Breast epithelium (tissue), 4 donors: ENCODE measurements at regions not wholly inside any gene's neighbourhood (a gene's known extent, or its start where the extent isn't known, plus 50 kb on each side); places are given as distances from the start of the nearest gene placed in this dataset.

Experiments
- DNase-seq, 2 donors: peaks; one replicate each; pipeline ENCODE4 v3.0.0-alpha.2; 2019; ENCODE audit warnings: low spot score in 2 of 2
- H3K27ac ChIP-seq, 2 donors: fragments of 200-600 bp; sonication (generic) in 1 of 2; one replicate each; pipeline ENCODE4 v1.5.1; 2016 to 2019; ENCODE audit warnings: mild to moderate bottlenecking in 1 of 2
- H3K27me3 ChIP-seq, 2 donors: fragments of 200-600 bp; sonication (generic) in 1 of 2; one replicate each; pipeline versions ENCODE4 v1.5.1 to v1.6.0; 2017 to 2019; ENCODE audit warnings: control low read depth in 1 of 2, mild to moderate bottlenecking in 1 of 2
- H3K36me3 ChIP-seq: fragments of 200-600 bp; one replicate; pipeline ENCODE4 v1.5.1; 2019
- H3K4me1 ChIP-seq, 2 donors: fragments of 200-600 bp; sonication (generic); one replicate each; pipeline ENCODE4 v1.5.1; 2016 to 2019; ENCODE audit warnings: control low read depth in 1 of 2
- H3K4me3 ChIP-seq, 3 donors: fragments of 200-600 bp; sonication (generic); 1 replicate in 2 of 3; 2 replicates in 1 of 3; pipeline ENCODE4 v1.5.1; 2016 to 2019; ENCODE audit warnings: mild to moderate bottlenecking in 3 of 3, moderate library complexity in 2 of 3
- H3K9me3 ChIP-seq, 2 donors: fragments of 200-600 bp; sonication (generic) in 1 of 2; one replicate each; pipeline ENCODE4 v1.5.1; 2016 to 2019; ENCODE audit warnings: control low read depth in 1 of 2
- POLR2A ChIP-seq: fragments of 450-650 bp; IDR thresholded peaks from one replicate; pipeline ENCODE4 v1.6.1; 2016; ENCODE audit warnings: antibody characterized with exemption, mild to moderate bottlenecking, moderate library complexity
- POLR2AphosphoS5 ChIP-seq, 3 donors: sonication (generic); formaldehyde crosslinking; IDR thresholded peaks; one replicate each; pipeline ENCODE4 v1.6.1; 2017; ENCODE audit warnings: antibody characterized with exemption in 3 of 3
- intact Hi-C: fragments of 100-400 bp; cut with DNase I; formaldehyde crosslinking; loops from one replicate; pipeline ENCODE4 v1.15.1; 2023; ENCODE audit warnings: low total_unique reads
- TF ChIP-seq, protein P1 (sequence below), 3 donors: fragments of 450-650 bp; IDR thresholded peaks; one replicate each; pipeline ENCODE4 v1.5.1; 2016 to 2017; ENCODE audit warnings: antibody characterized with exemption in 3 of 3, mild to moderate bottlenecking in 3 of 3, moderate library complexity in 3 of 3

DNA sequence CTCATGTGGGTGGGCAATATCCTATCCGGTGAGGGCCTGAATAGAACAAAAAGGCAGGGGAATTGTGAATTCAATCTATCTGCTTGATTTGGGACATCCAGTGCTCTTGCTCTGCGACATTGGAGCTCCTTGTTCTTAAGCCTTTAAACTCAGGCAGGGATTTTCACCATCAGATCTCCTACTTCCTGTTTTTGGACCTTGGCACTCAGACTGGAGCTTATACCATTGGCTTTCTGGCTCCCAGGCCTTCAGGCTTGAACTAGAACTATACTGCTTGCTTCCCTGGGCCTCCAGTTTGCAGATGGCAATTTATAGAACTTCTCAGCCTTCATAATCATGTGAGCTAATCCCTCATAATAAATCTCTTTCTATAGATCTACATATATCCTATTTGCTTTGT, 134.3 kb upstream of the CLINT1 start:
- no peak for DNase-seq
- no peaks in the 10 kb centered on the region for H3K27me3 ChIP-seq
- H3K9me3 ChIP-seq: no peaks in the 10 kb centered on the region
- no peak overlapping the region for H3K4me3 ChIP-seq
- no peaks in the 10 kb centered on the region for H3K4me1 ChIP-seq
- H3K27ac ChIP-seq: no peak overlapping the region
- intact Hi-C loops: no loop called here
- no peaks in the 10 kb centered on the region for H3K36me3 ChIP-seq
- TF ChIP-seq POLR2A: no peak
- no peak for TF ChIP-seq POLR2AphosphoS5 (IDR thresholded peaks at IDR 0.05)
- TF ChIP-seq, protein P1, sequence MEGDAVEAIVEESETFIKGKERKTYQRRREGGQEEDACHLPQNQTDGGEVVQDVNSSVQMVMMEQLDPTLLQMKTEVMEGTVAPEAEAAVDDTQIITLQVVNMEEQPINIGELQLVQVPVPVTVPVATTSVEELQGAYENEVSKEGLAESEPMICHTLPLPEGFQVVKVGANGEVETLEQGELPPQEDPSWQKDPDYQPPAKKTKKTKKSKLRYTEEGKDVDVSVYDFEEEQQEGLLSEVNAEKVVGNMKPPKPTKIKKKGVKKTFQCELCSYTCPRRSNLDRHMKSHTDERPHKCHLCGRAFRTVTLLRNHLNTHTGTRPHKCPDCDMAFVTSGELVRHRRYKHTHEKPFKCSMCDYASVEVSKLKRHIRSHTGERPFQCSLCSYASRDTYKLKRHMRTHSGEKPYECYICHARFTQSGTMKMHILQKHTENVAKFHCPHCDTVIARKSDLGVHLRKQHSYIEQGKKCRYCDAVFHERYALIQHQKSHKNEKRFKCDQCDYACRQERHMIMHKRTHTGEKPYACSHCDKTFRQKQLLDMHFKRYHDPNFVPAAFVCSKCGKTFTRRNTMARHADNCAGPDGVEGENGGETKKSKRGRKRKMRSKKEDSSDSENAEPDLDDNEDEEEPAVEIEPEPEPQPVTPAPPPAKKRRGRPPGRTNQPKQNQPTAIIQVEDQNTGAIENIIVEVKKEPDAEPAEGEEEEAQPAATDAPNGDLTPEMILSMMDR (IDR thresholded peaks at IDR 0.05): no peak

DNA sequence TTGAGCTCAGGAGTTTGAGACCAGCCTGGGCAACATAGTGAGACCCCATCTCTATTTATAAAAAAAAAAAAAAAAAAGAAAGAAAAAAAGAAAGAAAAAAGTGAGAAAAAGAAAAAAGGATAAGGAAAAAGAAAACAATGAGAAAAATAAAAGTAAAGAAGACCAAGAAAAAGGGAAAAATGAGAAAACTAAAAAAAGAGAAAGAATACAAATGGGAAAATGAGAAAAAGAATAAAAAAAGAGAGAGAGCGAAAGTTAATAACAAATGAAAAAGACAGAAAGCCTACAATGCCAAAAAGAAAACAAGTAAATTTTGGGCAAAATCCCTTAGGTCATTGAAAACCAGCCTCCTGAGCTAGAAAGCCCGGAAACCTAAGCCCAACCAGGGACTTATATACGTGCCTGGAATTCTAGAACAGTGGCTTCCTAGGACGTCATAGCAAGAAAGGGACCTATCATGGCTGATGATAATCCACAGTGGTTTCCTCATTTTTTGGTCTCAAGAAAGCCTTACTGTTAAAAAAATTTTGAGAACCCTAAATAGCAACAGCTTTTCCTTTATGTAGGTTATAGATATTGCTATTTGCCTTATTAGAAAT, 131.7 kb upstream of the CLINT1 start:
- intact Hi-C loops: no loop called here
- Histone ChIP-seq H3K4me3 (no peak overlapping the region), H3K36me3 (no peaks in the 10 kb centered on the region), H3K4me1 (no peaks in the 10 kb centered on the region), H3K9me3 (no peaks in the 10 kb centered on the region), H3K27me3 (no peaks in the 10 kb centered on the region), H3K27ac (no peak overlapping the region)
- no peak for TF ChIP-seq POLR2AphosphoS5 (IDR thresholded peaks at IDR 0.05)
- TF ChIP-seq POLR2A: no peak
- TF ChIP-seq, protein P1 (IDR thresholded peaks at IDR 0.05): no peak
- no peak for DNase-seq

DNA sequence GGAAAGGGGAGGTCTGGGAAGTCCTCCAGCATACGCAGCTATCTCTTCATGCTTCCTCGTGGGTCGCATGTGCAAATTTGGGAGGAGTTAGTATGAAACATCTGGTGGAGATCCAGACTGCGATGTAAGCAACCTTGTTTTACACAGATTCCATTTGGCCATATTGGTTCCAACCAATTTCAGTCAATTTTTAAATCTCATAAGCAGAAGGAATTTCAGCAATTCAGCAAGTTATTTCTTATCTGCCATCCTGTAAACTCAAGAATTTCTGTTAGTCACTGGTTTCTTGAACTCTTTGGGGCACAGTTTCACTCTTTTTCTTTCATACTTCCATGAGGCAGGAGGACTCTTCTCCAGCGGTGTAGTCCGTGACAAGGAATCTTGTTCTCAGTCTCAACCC, 130.4 kb upstream of the CLINT1 start:
- no peak for TF ChIP-seq POLR2AphosphoS5 (IDR thresholded peaks at IDR 0.05)
- no peaks in the 10 kb centered on the region for H3K36me3 ChIP-seq
- no peak overlapping the region for H3K4me3 ChIP-seq
- no peaks in the 10 kb centered on the region for H3K4me1 ChIP-seq
- no peak overlapping the region for H3K27ac ChIP-seq
- H3K9me3 ChIP-seq: no peaks in the 10 kb centered on the region
- H3K27me3 ChIP-seq: no peaks in the 10 kb centered on the region
- no peak for DNase-seq
- intact Hi-C loops: no loop called here

DNA sequence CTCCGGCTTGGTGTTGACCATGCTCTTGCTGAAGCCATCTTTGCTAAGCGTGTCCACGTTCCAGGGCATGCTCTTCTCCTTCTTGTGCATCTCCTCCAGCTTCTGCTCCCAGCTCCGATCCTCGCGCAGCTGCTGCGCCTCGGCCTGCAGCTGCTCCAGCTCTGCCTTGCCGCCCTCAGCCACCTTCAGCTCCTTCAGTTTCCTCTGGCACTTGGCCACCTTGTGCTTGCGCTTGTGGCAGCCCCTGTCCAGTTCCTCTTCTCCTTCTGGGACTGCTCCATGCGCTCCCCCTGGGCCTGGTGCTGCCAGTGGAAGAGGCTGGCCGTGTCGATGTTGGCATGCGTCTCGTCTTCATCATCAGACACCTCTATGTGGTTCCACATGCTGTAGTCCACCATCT, 128.3 kb upstream of the CLINT1 start:
- H3K9me3 ChIP-seq: no peaks in the 10 kb centered on the region
- no peaks in the 10 kb centered on the region for H3K36me3 ChIP-seq
- DNase-seq: no peak
- H3K27me3 ChIP-seq: no peaks in the 10 kb centered on the region
- H3K4me1 ChIP-seq: no peaks in the 10 kb centered on the region
- no peak overlapping the region for H3K4me3 ChIP-seq
- TF ChIP-seq POLR2AphosphoS5 (IDR thresholded peaks at IDR 0.05) (no peak), POLR2A (no peak)
- TF ChIP-seq, protein P1 (IDR thresholded peaks at IDR 0.05): no peak
- intact Hi-C loops: no loop called here
- H3K27ac ChIP-seq: no peak overlapping the region

DNA sequence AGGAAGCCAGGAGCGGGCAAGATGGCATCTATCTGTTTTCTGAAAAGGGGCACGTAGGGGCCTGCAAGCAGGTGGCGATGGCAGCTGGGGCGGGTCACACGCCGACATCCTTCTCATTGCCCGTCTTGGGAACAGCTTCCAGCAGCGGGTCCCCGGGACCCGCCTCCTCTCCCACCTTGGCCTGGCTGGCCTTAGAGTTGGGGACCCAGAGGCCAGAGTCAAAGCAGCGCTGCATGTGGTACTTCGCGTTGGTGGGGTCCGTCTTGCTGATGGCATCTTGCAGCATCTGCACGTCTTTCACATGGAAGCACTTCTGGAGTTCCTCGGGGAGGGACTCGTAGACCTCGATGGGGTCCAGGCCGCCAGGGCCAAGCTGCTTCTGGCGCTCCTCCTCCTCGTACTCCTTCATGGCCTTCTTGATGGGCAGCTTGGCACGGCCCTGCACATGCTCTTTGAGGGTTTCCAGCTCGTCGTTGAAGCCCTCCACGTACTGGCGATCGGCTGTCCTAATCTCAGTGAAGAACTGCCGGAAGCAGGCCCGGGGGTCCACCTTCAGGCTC, 127.6 kb upstream of the CLINT1 start:
- Histone ChIP-seq H3K36me3 (no peaks in the 10 kb centered on the region), H3K27ac (no peak overlapping the region), H3K4me1 (no peaks in the 10 kb centered on the region), H3K27me3 (no peaks in the 10 kb centered on the region), H3K4me3 (no peak overlapping the region), H3K9me3 (no peaks in the 10 kb centered on the region)
- intact Hi-C loops: no loop called here
- DNase-seq: no peak
- TF ChIP-seq POLR2AphosphoS5 (IDR thresholded peaks at IDR 0.05) (no peak), POLR2A (no peak)
- TF ChIP-seq, protein P1 (IDR thresholded peaks at IDR 0.05): no peak

DNA sequence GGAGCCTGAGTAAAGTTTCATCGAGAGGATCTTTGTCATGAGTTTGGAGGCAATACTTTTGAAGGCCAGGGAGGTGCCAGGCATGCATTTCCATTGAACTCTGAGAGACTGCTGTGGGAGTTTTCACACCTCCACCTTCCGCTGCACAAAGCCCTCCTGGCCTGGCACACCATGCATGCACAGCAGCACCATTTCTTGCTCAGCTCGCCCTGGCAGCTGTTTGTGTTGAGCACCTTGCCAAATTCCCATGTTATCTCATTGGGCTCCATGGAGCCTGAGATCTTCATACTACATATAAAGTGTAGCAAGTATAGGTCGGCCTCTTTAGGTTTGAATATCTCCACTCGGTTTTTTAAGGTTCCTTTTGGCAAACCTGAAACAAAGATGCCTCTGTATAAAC, 125.7 kb upstream of the CLINT1 start:
- Histone ChIP-seq H3K27me3 (no peaks in the 10 kb centered on the region), H3K27ac (no peak overlapping the region), H3K4me3 (no peak overlapping the region), H3K4me1 (no peaks in the 10 kb centered on the region), H3K36me3 (no peaks in the 10 kb centered on the region), H3K9me3 (no peaks in the 10 kb centered on the region)
- intact Hi-C loops: no loop called here
- TF ChIP-seq POLR2A (no peak), POLR2AphosphoS5 (IDR thresholded peaks at IDR 0.05) (no peak)
- no peak for DNase-seq
